Natural killer cell (primary cell): ENCODE measurements at regions not wholly inside any gene's neighbourhood (a gene's known extent, or its start where the extent isn't known, plus 50 kb on each side); places are given as distances from the start of the nearest gene placed in this dataset.

Source experiments
- ATAC-seq, 3 donors: fragments of 150-1000 bp in 2 of 3; fragments of 200-7000 bp in 1 of 3; cut with Tn5 transposase; 1 replicate in 1 of 3; 2 replicates in 2 of 3; pipeline ENCODE4 v1.10.0; 2021; ENCODE audit warnings: mild to moderate bottlenecking in 2 of 3, moderate library complexity in 2 of 3
- DNase-seq, 2 donors: peaks; one replicate each; pipeline versions ENCODE4 v3.0.0 to v3.0.0-alpha.2; 2013 to 2021; ENCODE audit warnings: mixed read lengths in 1 of 2
- H3K27ac ChIP-seq: one replicate; pipeline ENCODE4 v1.5.1; 2013; ENCODE audit warnings: mild to moderate bottlenecking, low read length
- H3K27me3 ChIP-seq: one replicate; pipeline ENCODE4 v1.6.1; 2013; ENCODE audit warnings: low read length; ENCODE audit not compliant: control insufficient read depth, insufficient read depth
- H3K36me3 ChIP-seq: one replicate; pipeline ENCODE4 v1.6.1; 2013; ENCODE audit warnings: low read length; ENCODE audit not compliant: control insufficient read depth, insufficient read depth
- H3K4me1 ChIP-seq: one replicate; pipeline ENCODE4 v1.6.1; 2013; ENCODE audit warnings: low read length; ENCODE audit not compliant: control insufficient read depth, insufficient read depth
- H3K4me3 ChIP-seq: one replicate; pipeline ENCODE4 v1.5.1; 2013; ENCODE audit warnings: low read length
- H3K9me3 ChIP-seq: one replicate; pipeline ENCODE4 v1.6.1; 2013; ENCODE audit warnings: low read length; ENCODE audit not compliant: control insufficient read depth, insufficient read depth
- H3K27ac Mint-ChIP-seq, 2 donors: one replicate each; pipeline ENCODE4 v1.8.0; 2022; ENCODE audit warnings: mild to moderate bottlenecking in 2 of 2, mixed read lengths in 2 of 2, moderate library complexity in 1 of 2
- H3K27me3 Mint-ChIP-seq, 2 donors: one replicate each; pipeline ENCODE4 v1.8.0; 2022; ENCODE audit warnings: low read depth in 2 of 2, mixed read lengths in 2 of 2
- H3K36me3 Mint-ChIP-seq: one replicate; pipeline ENCODE4 v1.8.0; 2022; ENCODE audit warnings: mixed read lengths
- H3K4me1 Mint-ChIP-seq, 2 donors: one replicate each; pipeline ENCODE4 v1.8.0; 2022; ENCODE audit warnings: mixed read lengths in 2 of 2
- H3K4me3 Mint-ChIP-seq: one replicate; pipeline ENCODE4 v1.8.0; 2022; ENCODE audit warnings: mild to moderate bottlenecking, moderate library complexity, mixed read lengths
- H3K9me3 Mint-ChIP-seq, 2 donors: one replicate each; pipeline ENCODE4 v1.8.0; 2022; ENCODE audit warnings: mixed read lengths in 2 of 2
- WGBS: methylation state at CpG from one replicate; pipeline ENCODE4 v1.1.7; 2013; ENCODE audit warnings: missing lambda C conversion rate; ENCODE audit not compliant: insufficient coverage; 5-methylcytosine and 5-hydroxymethylcytosine counted together
- intact Hi-C: fragments of 100-400 bp; cut with micrococcal nuclease; formaldehyde crosslinking; loops from one replicate; pipeline ENCODE4 v1.14.2; 2022
- TF ChIP-seq, protein P1 (sequence below): fragments of 200-600 bp; IDR thresholded peaks from one replicate; pipeline ENCODE4 v1.8.0; 2022; ENCODE audit warnings: antibody characterized with exemption

DNA sequence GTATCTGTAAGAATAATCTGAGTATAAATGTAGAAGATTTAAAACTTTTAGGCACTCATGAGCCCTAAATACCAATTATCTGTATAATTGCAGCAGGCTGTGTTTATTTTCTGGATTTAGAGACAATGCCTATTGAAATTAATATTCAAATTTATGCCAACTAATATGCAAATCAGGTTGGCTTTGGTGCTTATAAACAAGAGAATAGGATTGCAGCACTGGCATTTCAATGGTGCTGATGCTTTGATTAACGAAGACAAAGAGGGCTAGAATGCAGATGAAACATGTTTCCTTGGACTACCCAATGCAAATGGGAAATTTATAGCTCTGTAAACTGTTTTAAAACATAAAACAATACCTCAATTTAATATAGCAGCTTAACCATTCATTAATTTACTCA is 70.7 kb upstream of the GATB start:
- no peak overlapping the region for H3K27ac Mint-ChIP-seq
- ATAC-seq = no peak
- H3K9me3 Mint-ChIP-seq = no peaks in the 10 kb centered on the region
- no peak overlapping the region for H3K27ac ChIP-seq
- H3K4me1 ChIP-seq = no peaks in the 10 kb centered on the region
- TF ChIP-seq, protein P1, sequence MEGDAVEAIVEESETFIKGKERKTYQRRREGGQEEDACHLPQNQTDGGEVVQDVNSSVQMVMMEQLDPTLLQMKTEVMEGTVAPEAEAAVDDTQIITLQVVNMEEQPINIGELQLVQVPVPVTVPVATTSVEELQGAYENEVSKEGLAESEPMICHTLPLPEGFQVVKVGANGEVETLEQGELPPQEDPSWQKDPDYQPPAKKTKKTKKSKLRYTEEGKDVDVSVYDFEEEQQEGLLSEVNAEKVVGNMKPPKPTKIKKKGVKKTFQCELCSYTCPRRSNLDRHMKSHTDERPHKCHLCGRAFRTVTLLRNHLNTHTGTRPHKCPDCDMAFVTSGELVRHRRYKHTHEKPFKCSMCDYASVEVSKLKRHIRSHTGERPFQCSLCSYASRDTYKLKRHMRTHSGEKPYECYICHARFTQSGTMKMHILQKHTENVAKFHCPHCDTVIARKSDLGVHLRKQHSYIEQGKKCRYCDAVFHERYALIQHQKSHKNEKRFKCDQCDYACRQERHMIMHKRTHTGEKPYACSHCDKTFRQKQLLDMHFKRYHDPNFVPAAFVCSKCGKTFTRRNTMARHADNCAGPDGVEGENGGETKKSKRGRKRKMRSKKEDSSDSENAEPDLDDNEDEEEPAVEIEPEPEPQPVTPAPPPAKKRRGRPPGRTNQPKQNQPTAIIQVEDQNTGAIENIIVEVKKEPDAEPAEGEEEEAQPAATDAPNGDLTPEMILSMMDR = no peak
- H3K9me3 ChIP-seq = no peaks in the 10 kb centered on the region
- no peaks in the 10 kb centered on the region for H3K36me3 ChIP-seq
- no peaks in the 10 kb centered on the region for H3K36me3 Mint-ChIP-seq
- H3K4me3 Mint-ChIP-seq = no peak overlapping the region
- intact Hi-C loops = no loop called here
- DNase-seq = no peak
- H3K4me1 Mint-ChIP-seq = no peaks in the 10 kb centered on the region
- no peaks in the 10 kb centered on the region for H3K27me3 ChIP-seq
- no peak overlapping the region for H3K4me3 ChIP-seq
- H3K27me3 Mint-ChIP-seq = peaks cover 3 to 31% of the 10 kb centered on the region in 2 donors
- WGBS = 65% methylated on average over 1 of the region's 1 CpG

DNA sequence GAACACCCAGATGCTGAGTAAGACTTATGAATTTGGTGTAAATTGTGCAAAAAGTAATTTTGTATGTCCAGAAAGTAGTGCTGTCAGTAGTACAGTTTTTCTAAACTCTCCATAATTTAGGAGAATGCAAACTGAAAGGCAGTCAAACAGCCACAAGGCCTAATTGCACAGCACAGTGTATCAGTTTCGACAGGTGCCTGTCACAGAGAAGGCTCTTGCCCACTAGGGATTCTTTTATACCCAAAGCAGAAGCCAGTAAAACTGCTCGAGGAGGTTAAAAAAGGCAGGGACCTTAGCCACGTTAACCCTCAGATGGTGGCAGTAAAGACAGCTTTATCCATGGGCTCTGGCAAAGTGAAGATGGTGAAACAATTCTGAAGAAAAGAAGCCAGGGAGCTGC is 69.4 kb upstream of the GATB start:
- no peaks in the 10 kb centered on the region for H3K27me3 ChIP-seq
- TF ChIP-seq, protein P1 = no peak
- Mint-ChIP-seq H3K9me3 (no peaks in the 10 kb centered on the region), H3K4me1 (no peaks in the 10 kb centered on the region), H3K36me3 (no peaks in the 10 kb centered on the region), H3K4me3 (no peak overlapping the region), H3K27ac (no peak overlapping the region), H3K27me3 (peaks cover 8 to 29% of the 10 kb centered on the region in 2 donors)
- ATAC-seq (no peak), DNase-seq (no peak)
- H3K27ac ChIP-seq = no peak overlapping the region
- no peak overlapping the region for H3K4me3 ChIP-seq
- no peaks in the 10 kb centered on the region for H3K9me3 ChIP-seq
- intact Hi-C loops = no loop called here
- WGBS = 72% methylated on average over 3 of the region's 3 CpGs
- H3K36me3 ChIP-seq = no peaks in the 10 kb centered on the region
- H3K4me1 ChIP-seq = no peaks in the 10 kb centered on the region

DNA sequence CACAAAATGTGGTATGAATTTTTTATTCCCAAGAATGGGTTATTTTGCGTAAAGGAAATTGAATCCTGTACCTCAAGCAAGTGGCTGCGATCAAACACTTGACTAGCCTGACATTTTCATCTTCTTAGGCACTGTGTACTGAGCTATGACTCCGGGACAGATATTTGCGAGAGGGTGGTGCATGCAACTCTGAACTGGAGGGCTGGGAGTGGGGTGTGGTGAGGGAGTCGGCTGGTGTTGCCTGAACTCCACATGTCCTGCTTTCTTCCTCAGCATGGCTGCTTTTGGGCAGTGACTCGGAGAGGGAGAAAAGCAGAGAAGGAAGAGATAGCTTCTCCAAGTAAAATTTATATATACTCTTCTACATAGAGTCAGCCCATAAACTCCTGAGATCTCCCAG is 68.5 kb upstream of the GATB start:
- 91% methylated on average over 5 of the region's 6 CpGs for WGBS

DNA sequence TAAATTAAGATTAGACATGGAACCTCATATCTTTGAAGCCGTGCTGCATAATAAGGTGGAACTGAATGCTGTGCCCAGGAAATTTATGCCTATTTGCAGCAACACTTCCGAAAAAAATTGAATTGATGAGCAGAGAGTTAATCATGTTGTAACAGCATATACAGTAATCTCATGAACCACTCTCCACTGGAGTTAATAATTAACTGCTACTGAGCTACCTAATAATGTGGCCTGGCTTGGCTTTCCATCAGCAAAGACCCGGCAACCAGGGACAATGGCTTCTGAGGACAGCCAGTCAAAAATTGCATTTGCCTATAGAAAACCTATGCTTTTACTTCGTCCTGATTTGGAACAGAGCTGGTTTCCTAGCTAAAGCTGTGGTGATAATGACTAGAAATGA is 63.8 kb upstream of the GATB start:
- H3K4me1 Mint-ChIP-seq = no peaks in the 10 kb centered on the region
- H3K36me3 Mint-ChIP-seq = no peaks in the 10 kb centered on the region
- Histone ChIP-seq H3K4me3 (no peak overlapping the region), H3K4me1 (no peaks in the 10 kb centered on the region), H3K9me3 (no peaks in the 10 kb centered on the region), H3K27ac (no peak overlapping the region), H3K36me3 (no peaks in the 10 kb centered on the region), H3K27me3 (no peaks in the 10 kb centered on the region)
- WGBS = 87% methylated on average over 4 of the region's 4 CpGs
- H3K27ac Mint-ChIP-seq = no peak overlapping the region
- ATAC-seq (no peak), DNase-seq (no peak)
- H3K27me3 Mint-ChIP-seq = peaks cover 12 to 44% of the 10 kb centered on the region in 2 donors
- TF ChIP-seq, protein P1 = no peak
- intact Hi-C loops = no loop called here
- no peak overlapping the region for H3K4me3 Mint-ChIP-seq
- no peaks in the 10 kb centered on the region for H3K9me3 Mint-ChIP-seq

More for the DNA sequence above, 68.5 kb upstream of the GATB start:
- H3K27ac ChIP-seq = no peak overlapping the region
- no peaks in the 10 kb centered on the region for H3K9me3 ChIP-seq
- H3K4me1 Mint-ChIP-seq = no peaks in the 10 kb centered on the region
- intact Hi-C loops = no loop called here
- no peak overlapping the region for H3K4me3 Mint-ChIP-seq
- ATAC-seq (no peak), DNase-seq (no peak)
- H3K4me3 ChIP-seq = no peak overlapping the region
- TF ChIP-seq, protein P1 = no peak
- no peaks in the 10 kb centered on the region for H3K36me3 ChIP-seq
- peaks cover 8 to 26% of the 10 kb centered on the region in 2 donors for H3K27me3 Mint-ChIP-seq
- H3K4me1 ChIP-seq = no peaks in the 10 kb centered on the region
- H3K9me3 Mint-ChIP-seq = no peaks in the 10 kb centered on the region
- no peaks in the 10 kb centered on the region for H3K36me3 Mint-ChIP-seq
- no peak overlapping the region for H3K27ac Mint-ChIP-seq
- no peaks in the 10 kb centered on the region for H3K27me3 ChIP-seq
